Sigmoid colon (tissue), 6 donors: ENCODE measurements at regions not wholly inside any gene's neighbourhood (a gene's known extent, or its start where the extent isn't known, plus 50 kb on each side); places are given as distances from the start of the nearest gene placed in this dataset.

Experiments
- DNase-seq: peaks from one replicate; pipeline ENCODE4 v3.0.0-alpha.2; 2019
- H3K27ac ChIP-seq, 4 donors: fragments of 200-600 bp; sonication (generic); one replicate each; pipeline ENCODE4 v1.5.1; 2016 to 2019; ENCODE audit warnings: mild to moderate bottlenecking in 1 of 4
- H3K27me3 ChIP-seq, 3 donors: fragments of 200-600 bp; sonication (generic); one replicate each; pipeline ENCODE4 v1.5.1; 2019; ENCODE audit warnings: mild to moderate bottlenecking in 1 of 3
- H3K36me3 ChIP-seq, 4 donors: fragments of 200-600 bp; sonication (generic); one replicate each; pipeline ENCODE4 v1.5.1; 2016 to 2019
- H3K4me1 ChIP-seq, 4 donors: fragments of 200-600 bp; sonication (generic); one replicate each; pipeline ENCODE4 v1.5.1; 2017 to 2019
- H3K4me3 ChIP-seq, 4 donors: fragments of 200-600 bp; sonication (generic); one replicate each; pipeline ENCODE4 v1.5.1; 2017 to 2019; ENCODE audit warnings: mild to moderate bottlenecking in 2 of 4, moderate library complexity in 1 of 4
- H3K9me3 ChIP-seq, 4 donors: fragments of 200-600 bp in 3 of 4; sonication (generic) in 3 of 4; one replicate each; pipeline versions ENCODE4 v1.5.1 to v1.6.1; 2013 to 2019
- EP300 ChIP-seq, 4 donors: sonication (generic); formaldehyde crosslinking; IDR thresholded peaks; one replicate each; pipeline ENCODE4 v1.6.1; 2017; ENCODE audit warnings: antibody characterized with exemption in 4 of 4
- POLR2A ChIP-seq, 2 donors: fragments of 450-650 bp; IDR thresholded peaks; one replicate each; pipeline ENCODE4 v1.6.1; 2016; ENCODE audit warnings: antibody characterized with exemption in 2 of 2, mild to moderate bottlenecking in 2 of 2, moderate library complexity in 2 of 2
- POLR2AphosphoS5 ChIP-seq, 4 donors: sonication (generic); formaldehyde crosslinking; IDR thresholded peaks; one replicate each; pipeline ENCODE4 v1.6.1; 2017; ENCODE audit warnings: antibody characterized with exemption in 4 of 4
- WGBS, 2 donors: extraction: QIAGEN DNeasy Blood & Tissue Kit; methylation state at CpG; one replicate each; pipeline ENCODE4 v1.1.7; 2013; 5-methylcytosine and 5-hydroxymethylcytosine counted together
- intact Hi-C: fragments of 100-400 bp; cut with DNase I; formaldehyde crosslinking; loops from one replicate; pipeline ENCODE4 v1.15.1; 2023
- TF ChIP-seq, protein P1 (sequence below), 4 experiments: fragments of 450-650 bp in 3 of 4; fragments of 200-600 bp in 1 of 4; IDR thresholded peaks; one replicate each; pipeline ENCODE4 v1.5.1; 2016 to 2019; ENCODE audit warnings: antibody characterized with exemption in 4 of 4, mild to moderate bottlenecking in 3 of 4, moderate library complexity in 2 of 4
- donor health status: healthy with polysubstance abuse.
- donor health status: healthy.

DNA sequence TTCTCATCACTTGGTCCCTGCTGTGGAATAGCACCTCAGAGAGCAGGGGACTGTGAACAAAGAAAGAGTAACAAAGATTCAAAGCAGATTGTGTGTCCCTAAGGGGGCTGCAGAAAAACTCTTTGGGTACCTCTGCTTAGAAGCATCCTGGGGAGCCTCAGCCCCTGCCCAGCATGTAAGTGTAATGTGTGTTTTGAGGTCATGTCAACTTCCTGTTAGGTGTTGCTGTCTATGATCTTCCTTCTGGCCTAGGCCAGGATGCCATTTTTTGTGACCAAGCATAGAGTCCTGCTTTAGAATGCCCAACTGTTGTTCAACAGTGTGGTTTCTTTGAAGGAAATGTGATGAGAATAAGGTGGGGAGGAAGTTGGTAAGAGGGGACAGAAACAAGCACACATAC, 77.1 kb upstream of the BCL6 start:
- Histone ChIP-seq H3K4me3 (no peak overlapping the region), H3K27ac (no peak overlapping the region), H3K27me3 (no peaks in the 10 kb centered on the region), H3K9me3 (no peaks in the 10 kb centered on the region), H3K36me3 (no peaks in the 10 kb centered on the region), H3K4me1 (no peaks in the 10 kb centered on the region)
- TF ChIP-seq EP300 (IDR thresholded peaks at IDR 0.05) (no peak), POLR2A (IDR thresholded peaks at IDR 0.05) (no peak), POLR2AphosphoS5 (IDR thresholded peaks at IDR 0.05) (no peak)
- TF ChIP-seq, protein P1, sequence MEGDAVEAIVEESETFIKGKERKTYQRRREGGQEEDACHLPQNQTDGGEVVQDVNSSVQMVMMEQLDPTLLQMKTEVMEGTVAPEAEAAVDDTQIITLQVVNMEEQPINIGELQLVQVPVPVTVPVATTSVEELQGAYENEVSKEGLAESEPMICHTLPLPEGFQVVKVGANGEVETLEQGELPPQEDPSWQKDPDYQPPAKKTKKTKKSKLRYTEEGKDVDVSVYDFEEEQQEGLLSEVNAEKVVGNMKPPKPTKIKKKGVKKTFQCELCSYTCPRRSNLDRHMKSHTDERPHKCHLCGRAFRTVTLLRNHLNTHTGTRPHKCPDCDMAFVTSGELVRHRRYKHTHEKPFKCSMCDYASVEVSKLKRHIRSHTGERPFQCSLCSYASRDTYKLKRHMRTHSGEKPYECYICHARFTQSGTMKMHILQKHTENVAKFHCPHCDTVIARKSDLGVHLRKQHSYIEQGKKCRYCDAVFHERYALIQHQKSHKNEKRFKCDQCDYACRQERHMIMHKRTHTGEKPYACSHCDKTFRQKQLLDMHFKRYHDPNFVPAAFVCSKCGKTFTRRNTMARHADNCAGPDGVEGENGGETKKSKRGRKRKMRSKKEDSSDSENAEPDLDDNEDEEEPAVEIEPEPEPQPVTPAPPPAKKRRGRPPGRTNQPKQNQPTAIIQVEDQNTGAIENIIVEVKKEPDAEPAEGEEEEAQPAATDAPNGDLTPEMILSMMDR (IDR thresholded peaks at IDR 0.05): no peak
- DNase-seq: no peak
- intact Hi-C loops: no loop called here

DNA sequence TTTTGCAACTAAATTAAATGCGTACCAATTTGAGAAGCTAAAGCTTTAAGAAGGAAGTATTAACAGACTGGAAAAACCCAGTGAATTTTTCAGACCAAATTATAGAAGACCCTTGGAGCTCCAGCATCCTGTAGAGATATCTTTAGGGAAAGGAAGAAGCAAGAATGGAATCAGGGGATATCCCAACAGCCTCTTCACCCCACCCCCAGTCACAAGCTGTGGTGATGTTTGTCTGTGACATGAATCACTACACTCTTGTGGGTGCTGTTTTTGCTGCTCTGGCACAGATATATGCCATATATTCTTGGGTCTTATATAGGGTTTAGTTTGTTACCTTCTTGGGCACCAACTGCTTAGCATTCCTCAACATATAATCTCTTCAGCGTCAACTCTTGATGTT, 78.5 kb upstream of the BCL6 start:
- Histone ChIP-seq H3K4me3 (no peak overlapping the region), H3K36me3 (no peaks in the 10 kb centered on the region), H3K27ac (no peak overlapping the region), H3K9me3 (no peaks in the 10 kb centered on the region), H3K27me3 (no peaks in the 10 kb centered on the region), H3K4me1 (no peaks in the 10 kb centered on the region)
- DNase-seq: no peak
- 95% methylated on average over 2 of the region's 2 CpGs for WGBS, 2 donors
- intact Hi-C loops: no loop called here
- no peak for TF ChIP-seq POLR2A (IDR thresholded peaks at IDR 0.05)
- TF ChIP-seq EP300 (IDR thresholded peaks at IDR 0.05): no peak
- TF ChIP-seq, protein P1 (IDR thresholded peaks at IDR 0.05): no peak
- TF ChIP-seq POLR2AphosphoS5 (IDR thresholded peaks at IDR 0.05): no peak

DNA sequence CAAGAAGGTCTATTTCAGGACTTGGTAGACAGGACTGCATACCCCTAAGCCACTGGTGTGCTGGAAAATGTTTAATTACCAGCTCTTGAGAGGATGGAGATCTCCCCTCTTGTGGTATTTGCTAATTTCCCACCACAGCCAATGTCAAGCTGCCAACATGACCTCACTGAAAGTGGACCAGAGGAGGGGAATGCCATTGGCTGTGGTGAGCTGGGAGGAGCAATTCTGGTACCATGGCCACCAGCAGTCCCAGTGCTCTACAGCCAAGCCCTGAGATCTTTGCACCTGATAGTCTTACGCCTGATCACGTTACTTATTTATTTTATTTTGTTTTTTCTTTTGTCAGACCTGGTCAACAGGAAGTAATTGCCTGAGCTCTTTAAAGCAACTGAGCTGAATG, 82.5 kb upstream of the BCL6 start:
- no peak overlapping the region for H3K27ac ChIP-seq
- H3K9me3 ChIP-seq: no peaks in the 10 kb centered on the region
- intact Hi-C loops: no loop called here
- no peak overlapping the region for H3K4me3 ChIP-seq
- H3K36me3 ChIP-seq: no peaks in the 10 kb centered on the region
- no peak for DNase-seq
- TF ChIP-seq EP300 (IDR thresholded peaks at IDR 0.05): no peak
- no peak for TF ChIP-seq POLR2A (IDR thresholded peaks at IDR 0.05)
- no peak for TF ChIP-seq POLR2AphosphoS5 (IDR thresholded peaks at IDR 0.05)
- TF ChIP-seq, protein P1 (IDR thresholded peaks at IDR 0.05): no peak
- H3K4me1 ChIP-seq: no peaks in the 10 kb centered on the region
- 70 to 89% methylated on average over 2 of the region's 2 CpGs for WGBS, 2 donors
- H3K27me3 ChIP-seq: no peaks in the 10 kb centered on the region

DNA sequence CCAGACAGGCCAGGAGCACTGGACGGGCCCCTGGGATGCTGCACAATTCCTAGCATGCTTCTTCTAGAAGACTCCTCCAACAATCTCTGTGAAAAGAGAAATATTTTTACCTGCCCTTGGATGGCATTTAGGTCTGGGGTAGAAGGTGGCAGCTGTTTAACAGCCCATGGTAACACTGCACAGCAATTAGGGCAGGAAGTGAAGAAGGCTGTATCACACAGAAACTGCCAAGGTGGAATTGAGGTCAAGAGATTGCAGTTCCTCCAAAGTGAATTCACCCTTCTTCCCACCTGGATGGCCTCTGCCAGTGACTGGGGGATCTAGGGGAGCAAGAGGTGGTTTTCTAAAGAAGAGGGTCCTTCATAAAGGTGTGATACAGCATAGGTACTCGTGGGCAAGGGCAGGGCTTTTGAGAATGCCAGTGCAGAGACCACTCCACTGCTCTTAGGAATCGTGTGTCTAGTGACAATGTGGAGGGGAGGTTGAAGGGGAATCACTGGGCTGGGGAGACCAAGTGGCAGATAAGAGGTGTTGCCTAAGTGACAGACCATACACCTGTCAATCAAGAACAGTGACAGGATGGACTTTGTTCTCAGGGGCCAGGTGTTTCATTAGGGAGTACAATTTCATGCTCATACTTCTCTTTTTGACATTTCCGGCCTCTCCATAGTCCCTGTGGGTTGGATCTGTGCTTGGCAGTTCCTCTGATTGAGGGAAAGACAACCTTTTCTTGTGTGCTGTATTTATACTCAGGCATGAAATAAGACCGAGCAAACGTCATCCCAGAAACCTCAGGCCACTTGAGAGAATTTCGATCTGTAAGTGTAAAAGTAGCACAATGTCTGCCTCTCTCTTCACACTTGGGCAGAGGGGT, 83.5 kb upstream of the BCL6 start:
- no peaks in the 10 kb centered on the region for H3K4me1 ChIP-seq

More for the DNA sequence above, 83.5 kb upstream of the BCL6 start:
- Histone ChIP-seq H3K27me3 (no peaks in the 10 kb centered on the region), H3K4me3 (no peak overlapping the region), H3K27ac (no peak overlapping the region), H3K9me3 (no peaks in the 10 kb centered on the region), H3K36me3 (no peaks in the 10 kb centered on the region)
- intact Hi-C loops: no loop called here
- TF ChIP-seq EP300 (IDR thresholded peaks at IDR 0.05): no peak
- no peak for TF ChIP-seq POLR2A (IDR thresholded peaks at IDR 0.05)
- TF ChIP-seq POLR2AphosphoS5 (IDR thresholded peaks at IDR 0.05): no peak
- TF ChIP-seq, protein P1 (IDR thresholded peaks at IDR 0.05): no peak
- WGBS, 2 donors: 50 to 54% methylated on average over 7 of the region's 7 CpGs
- no peak for DNase-seq
